GM12872 (cell line): ENCODE measurements at regions not wholly inside any gene's neighbourhood (a gene's known extent, or its start where the extent isn't known, plus 50 kb on each side); places are given as distances from the start of the nearest gene placed in this dataset.

ENCODE experiments used
- TF ChIP-seq, protein P1 (sequence below): IDR thresholded peaks from 3 replicates; pipeline ENCODE4 v1.5.1; 2011; ENCODE audit warnings: low read depth, mild to moderate bottlenecking, low read length, moderate library complexity; ENCODE audit not compliant: insufficient read depth

DNA sequence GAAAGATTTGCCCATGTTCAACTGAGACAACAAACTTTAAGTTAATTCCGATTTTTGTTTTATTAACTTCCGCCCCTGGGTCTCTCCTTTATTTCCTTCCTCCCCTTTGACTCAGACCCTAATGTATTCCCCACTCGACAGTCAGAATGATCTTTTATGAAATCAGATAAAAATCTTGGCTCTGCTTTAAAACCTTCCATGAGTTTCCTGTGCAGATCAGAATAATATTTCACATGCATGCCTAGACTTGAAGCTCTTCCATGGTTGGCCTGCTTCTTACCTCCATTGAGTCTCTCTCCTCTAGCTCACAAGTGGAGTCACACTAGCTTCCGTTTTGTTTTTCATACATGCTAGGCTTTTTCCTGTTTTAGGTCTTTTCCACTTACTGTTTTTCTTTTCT is 116.8 kb upstream of the SPATA16 start:
- TF ChIP-seq, protein P1, sequence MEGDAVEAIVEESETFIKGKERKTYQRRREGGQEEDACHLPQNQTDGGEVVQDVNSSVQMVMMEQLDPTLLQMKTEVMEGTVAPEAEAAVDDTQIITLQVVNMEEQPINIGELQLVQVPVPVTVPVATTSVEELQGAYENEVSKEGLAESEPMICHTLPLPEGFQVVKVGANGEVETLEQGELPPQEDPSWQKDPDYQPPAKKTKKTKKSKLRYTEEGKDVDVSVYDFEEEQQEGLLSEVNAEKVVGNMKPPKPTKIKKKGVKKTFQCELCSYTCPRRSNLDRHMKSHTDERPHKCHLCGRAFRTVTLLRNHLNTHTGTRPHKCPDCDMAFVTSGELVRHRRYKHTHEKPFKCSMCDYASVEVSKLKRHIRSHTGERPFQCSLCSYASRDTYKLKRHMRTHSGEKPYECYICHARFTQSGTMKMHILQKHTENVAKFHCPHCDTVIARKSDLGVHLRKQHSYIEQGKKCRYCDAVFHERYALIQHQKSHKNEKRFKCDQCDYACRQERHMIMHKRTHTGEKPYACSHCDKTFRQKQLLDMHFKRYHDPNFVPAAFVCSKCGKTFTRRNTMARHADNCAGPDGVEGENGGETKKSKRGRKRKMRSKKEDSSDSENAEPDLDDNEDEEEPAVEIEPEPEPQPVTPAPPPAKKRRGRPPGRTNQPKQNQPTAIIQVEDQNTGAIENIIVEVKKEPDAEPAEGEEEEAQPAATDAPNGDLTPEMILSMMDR: no peak

DNA sequence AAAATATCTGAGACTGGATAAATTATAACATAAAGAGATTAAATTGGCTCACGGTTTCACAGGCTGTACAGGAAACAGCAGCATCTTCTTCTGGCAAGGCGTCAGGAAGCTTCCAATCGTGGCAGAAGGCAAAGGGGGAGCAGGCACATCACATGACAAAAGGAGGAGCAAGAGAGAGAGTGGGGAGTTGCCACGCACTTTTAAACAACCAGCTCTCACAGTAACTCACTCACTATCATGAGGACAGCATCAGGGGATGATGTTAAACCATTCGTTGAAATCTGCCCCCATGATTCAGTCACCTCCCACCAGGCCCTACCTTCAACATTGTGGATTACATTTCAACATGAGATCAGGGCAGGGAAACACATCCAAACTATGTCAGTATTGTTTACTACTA is 114.5 kb upstream of the SPATA16 start:
- TF ChIP-seq, protein P1: no peak

DNA sequence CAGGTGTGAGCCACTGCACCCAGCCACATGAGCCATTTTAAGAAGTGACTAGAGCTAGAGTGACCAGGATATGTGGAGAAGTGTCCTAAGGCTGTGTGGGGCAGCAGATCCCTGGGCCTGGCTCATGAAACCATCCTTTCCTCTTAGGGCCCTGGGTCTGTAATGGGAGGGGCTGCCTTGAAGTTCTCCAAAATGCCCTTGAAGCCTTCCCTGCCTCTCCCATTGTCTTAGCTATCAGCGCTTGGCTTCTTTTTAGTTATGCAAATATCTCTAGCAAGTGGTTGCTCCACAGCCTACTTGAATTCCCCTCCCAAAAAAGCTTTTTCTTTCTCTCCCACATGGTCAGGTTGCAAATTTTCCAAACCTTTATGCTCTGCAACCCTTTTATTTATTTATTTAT is 112.4 kb upstream of the SPATA16 start:
- TF ChIP-seq, protein P1: no peak

DNA sequence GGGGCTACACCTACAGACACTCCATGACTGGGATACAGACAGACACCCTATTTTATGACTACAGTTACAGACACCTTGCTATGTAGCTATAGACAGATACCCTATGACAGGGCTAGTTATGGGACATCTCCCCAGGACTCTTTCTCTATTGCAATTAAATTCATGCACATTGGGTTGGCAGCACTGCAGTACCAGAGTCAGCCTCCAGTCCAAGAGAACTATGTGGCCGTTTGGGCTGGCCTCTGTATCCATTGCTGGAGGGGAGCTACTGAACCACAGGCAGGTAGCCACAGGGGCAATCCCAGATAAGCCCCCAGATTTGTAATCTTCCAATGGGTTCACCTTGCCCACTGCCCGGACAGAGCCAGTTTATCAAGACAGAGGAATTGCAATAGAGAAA is 108.4 kb upstream of the SPATA16 start:
- TF ChIP-seq, protein P1: peak; percentile 30; the same call in 1 of the 3 replicates

DNA sequence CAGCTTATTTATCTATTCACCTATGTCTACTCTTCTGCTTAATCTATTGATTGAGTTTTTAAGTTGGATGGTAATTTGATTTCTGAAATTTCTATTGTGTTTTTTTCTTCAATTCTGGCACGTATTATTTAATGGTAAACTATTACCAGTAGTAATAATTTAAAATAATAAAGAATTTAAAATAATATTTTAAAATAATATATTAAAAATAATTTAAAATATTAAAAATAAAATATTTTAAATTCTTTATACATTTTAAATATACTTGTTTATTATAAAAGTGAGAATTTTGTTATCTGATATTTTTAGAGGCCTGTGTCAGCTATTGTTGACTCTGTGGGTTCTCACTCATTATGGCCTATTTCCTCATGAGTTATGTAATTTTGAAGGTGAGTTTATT is 100.7 kb upstream of the SPATA16 start:
- TF ChIP-seq, protein P1: no peak

DNA sequence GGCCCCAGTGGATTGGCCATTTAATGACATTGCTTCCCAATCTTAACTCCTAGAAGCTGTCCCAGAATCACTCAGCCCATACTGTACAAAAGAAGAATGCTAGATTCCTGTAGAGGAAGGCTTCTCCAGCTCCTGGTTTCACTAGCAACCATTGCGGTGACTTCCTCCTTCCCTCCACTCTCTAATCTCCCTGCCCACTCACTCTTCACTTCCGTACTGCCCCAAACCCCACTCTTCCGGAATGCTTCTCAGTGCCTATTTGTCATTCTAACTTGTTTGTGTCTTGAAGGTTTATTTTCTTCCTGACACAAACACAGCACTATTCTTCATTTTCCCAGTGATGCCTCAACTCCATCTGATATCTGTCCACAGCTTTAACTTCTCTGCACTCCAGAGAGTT is 97.1 kb upstream of the SPATA16 start:
- TF ChIP-seq, protein P1: no peak

DNA sequence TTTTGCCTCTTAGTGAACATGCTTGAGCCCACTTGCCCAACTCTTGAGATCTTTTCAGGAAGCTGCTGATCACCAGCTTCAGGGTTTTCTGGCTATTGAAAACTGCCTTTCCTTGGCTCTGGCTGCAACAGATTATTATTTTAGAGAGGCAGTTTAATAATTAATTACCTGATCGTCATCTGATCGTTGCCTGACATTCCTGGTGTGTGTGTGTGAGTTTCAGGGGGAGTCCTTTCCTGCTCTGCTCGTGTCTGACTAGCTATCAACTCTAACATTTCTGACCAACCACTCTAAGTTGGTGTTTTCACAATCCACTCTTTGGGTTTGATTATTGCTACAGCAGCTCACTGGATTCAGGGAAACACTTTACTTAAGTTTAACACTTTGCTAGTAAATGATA is 84.3 kb upstream of the SPATA16 start:
- TF ChIP-seq, protein P1: no peak

DNA sequence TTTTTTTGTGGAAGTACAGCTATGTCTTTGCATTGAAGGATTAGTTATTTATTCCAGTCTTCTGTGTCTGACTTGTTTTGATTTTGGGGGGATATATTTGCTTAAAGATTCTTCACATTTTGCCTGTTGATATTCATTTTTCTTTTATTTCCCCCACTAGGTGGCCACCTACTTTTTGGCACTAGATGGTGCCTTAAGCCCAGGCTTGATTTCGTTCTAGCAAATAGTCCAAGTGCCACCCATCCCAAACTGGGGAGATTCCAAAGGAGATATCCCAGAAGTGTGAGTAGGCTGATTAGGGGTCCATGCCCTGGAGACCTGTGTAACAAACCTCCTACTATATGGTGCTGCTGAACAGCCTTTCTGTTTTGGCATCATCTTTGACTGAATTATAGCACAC is 80.0 kb upstream of the SPATA16 start:
- TF ChIP-seq, protein P1: peak; percentile 41; the same call in 2 of the 3 replicates
